MCF 10A (cell line): ENCODE measurements at regions not wholly inside any gene's neighbourhood (a gene's known extent, or its start where the extent isn't known, plus 50 kb on each side); places are given as distances from the start of the nearest gene placed in this dataset.

ENCODE experiments used
- BruUV-seq: library from RNA; stranded (reverse); fragments of 400-500 nt; replicated peaks from 2 replicates; lab custom pipeline; 2021; lab: Mats Ljungman, UMichigan
- CTCF ChIA-PET: fragments of 300-600 bp; sonication (Branson Sonifier 250); formaldehyde crosslinking; extraction: SDS; loops from one replicate; lab custom pipeline; 2021; ENCODE audit warnings: antibody characterized with exemption, inconsistent platforms; lab: Yijun Ruan, JAX
- POLR2A ChIA-PET: fragments of 300-600, 350-650 bp; sonication (Branson Sonifier 250); formaldehyde crosslinking; extraction: SDS; loops from one replicate; lab custom pipeline; 2020; ENCODE audit warnings: antibody characterized with exemption, inconsistent platforms; lab: Yijun Ruan, JAX
- DNase-seq: peaks from one replicate; pipeline ENCODE4 v3.0.0-alpha.2; 2018; ENCODE audit not compliant: unreplicated experiment
- H3K27ac Mint-ChIP-seq: one replicate; pipeline ENCODE4 v1.8.0; 2022; ENCODE audit warnings: mild to moderate bottlenecking, low read depth, mixed read lengths; ENCODE audit not compliant: unreplicated experiment
- H3K27me3 Mint-ChIP-seq: one replicate; pipeline ENCODE4 v1.8.0; 2022; ENCODE audit warnings: mixed read lengths; ENCODE audit not compliant: insufficient read depth, unreplicated experiment
- H3K36me3 Mint-ChIP-seq: one replicate; pipeline ENCODE4 v1.8.0; 2022; ENCODE audit warnings: mild to moderate bottlenecking, moderate library complexity, mixed read lengths; ENCODE audit not compliant: insufficient read depth, unreplicated experiment
- H3K4me1 Mint-ChIP-seq: one replicate; pipeline ENCODE4 v1.8.0; 2022; ENCODE audit warnings: mixed read lengths; ENCODE audit not compliant: insufficient read depth, unreplicated experiment
- H3K4me3 Mint-ChIP-seq: one replicate; pipeline ENCODE4 v1.8.0; 2022; ENCODE audit warnings: mild to moderate bottlenecking, moderate library complexity, mixed read lengths; ENCODE audit not compliant: unreplicated experiment
- H3K9me3 Mint-ChIP-seq: one replicate; pipeline ENCODE4 v1.8.0; 2022; ENCODE audit warnings: mixed read lengths; ENCODE audit not compliant: unreplicated experiment
- CTCF ChIP-seq: fragments of 200-600 bp; IDR thresholded peaks from one replicate; pipeline ENCODE4 v1.8.0; 2022; ENCODE audit warnings: antibody characterized with exemption, mild to moderate bottlenecking; ENCODE audit not compliant: unreplicated experiment
- intact Hi-C: fragments of 100-400 bp; cut with micrococcal nuclease; formaldehyde crosslinking; loops from 2 replicates; pipeline ENCODE4 v1.14.1; 2022

GRCh38 chr18:75116165-75116564, 92.8 kb downstream of the PTGR3 start:
- intact Hi-C loops, result no loop called here
- DNase-seq, result no peak
- Mint-ChIP-seq H3K36me3 (no peaks in the 10 kb centered on the region), H3K4me3 (no peak overlapping the region), H3K9me3 (no peaks in the 10 kb centered on the region), H3K27ac (no peak overlapping the region), H3K4me1 (no peaks in the 10 kb centered on the region), H3K27me3 (no peaks in the 10 kb centered on the region)
- no TSS peak for BruUV-seq
- ChIA-PET POLR2A (no interaction called here), CTCF (no interaction called here)
- no peak for TF ChIP-seq CTCF

GRCh38 chr18:75115514-75115913, 93.4 kb downstream of the PTGR3 start:
- Mint-ChIP-seq H3K9me3 (no peaks in the 10 kb centered on the region), H3K27ac (no peak overlapping the region), H3K4me1 (no peaks in the 10 kb centered on the region), H3K27me3 (no peaks in the 10 kb centered on the region), H3K4me3 (no peak overlapping the region), H3K36me3 (no peaks in the 10 kb centered on the region)
- intact Hi-C loops, result no loop called here
- POLR2A ChIA-PET, result no interaction called here
- no peak for TF ChIP-seq CTCF
- no TSS peak for BruUV-seq
- no peak for DNase-seq
- CTCF ChIA-PET, result no interaction called here
